LoVo (cell line): ENCODE measurements at regions not wholly inside any gene's neighbourhood (a gene's known extent, or its start where the extent isn't known, plus 50 kb on each side); places are given as distances from the start of the nearest gene placed in this dataset.

Source experiments
- DNase-seq: peaks from one replicate; pipeline ENCODE4 v3.0.0-alpha.2; 2016; ENCODE audit warnings: low spot score

- DNase-seq = no peak
These were observed 69.1 kb downstream of the OTP start for GRCh38 chr5:77569409-77569808.

DNA sequence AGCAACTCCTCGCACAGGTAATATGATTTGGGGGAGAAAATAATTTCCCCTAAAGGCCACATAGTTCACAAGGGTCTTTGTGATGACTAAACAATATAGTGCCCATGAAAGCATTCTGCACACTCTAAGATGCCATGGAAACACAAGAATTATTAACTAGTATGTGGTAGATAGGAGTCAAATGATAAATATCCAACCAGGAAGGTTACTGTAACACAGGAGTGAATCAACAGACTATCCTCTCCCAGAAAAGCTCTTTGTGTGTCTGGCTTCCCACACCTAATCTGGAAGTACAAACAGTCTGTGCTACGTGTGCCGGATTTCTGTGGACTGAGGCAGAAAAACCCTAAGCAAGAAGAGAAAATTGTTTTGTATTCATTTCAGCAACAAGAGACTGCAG lies 70.0 kb downstream of the OTP start:
- DNase-seq = no peak

DNA sequence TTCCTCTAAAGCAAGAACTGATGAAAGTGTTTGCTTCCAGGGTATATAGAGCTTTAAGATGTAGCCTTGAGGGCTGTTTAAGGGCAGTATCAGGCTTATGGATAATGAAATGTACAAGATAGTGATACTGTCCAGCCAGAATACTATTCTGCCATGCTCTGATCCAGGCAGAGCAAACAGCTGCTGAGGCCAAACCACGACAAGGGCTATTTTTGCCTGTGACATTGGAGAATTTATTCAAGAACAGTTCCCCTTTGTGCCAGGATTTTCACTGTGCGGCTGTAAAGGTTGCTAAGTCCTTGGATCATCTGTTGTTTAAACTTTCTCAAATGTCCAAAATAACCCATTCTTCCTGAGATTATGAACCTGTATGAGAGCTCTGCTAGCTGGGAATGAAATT lies 70.4 kb downstream of the OTP start:
- no peak for DNase-seq

- DNase-seq = no peak
These were observed 71.4 kb upstream of the WDR41 start for GRCh38 chr5:77563475-77563874.

DNA sequence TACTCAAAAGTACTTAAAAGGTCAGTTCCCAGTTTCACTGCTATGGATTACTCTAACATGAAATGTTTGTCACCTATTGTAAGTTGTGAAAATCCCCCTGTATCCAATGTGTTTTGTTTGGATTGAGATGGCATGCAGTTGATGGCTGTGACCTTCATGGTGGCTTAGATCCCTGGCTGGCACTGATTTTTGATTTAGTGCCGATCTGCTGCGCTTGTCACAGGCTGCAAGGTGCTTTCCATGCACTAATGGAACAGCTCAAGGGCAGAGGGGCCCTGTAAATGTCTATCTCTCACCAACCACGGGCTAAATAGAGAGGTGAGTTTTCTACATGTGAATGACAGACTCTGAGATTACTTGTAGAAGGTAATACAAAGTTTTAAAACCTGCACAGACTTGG lies 69.8 kb upstream of the WDR41 start:
- DNase-seq = no peak

DNA sequence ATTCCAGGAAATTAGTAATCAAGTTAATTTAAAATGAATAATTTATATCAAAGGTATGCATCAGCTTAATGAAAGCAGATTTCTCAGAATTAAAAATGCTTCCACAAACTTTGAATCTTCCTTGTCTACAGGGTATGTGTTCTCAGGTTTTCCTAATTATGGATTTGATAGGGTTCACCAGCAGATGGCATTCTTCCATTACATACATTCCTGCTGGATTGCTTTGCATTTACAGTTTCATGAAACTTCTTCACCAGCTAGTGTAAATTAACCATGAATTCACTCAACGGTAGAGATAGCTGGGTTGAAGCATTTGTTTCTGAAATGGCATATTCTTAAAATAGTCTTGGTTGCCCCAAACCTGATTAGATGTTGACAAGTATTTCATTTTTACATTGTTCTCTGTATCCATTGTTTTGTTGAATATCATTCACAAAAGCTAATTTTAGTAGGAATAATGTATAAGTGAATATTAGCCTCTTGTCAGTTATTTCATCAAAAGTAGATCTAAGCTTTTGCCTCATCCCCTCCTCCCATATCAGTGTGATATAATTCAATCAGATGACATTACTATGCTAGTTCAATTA lies 68.7 kb upstream of the WDR41 start:
- DNase-seq = peak; percentile 58

- no peak for DNase-seq
These were observed 66.2 kb upstream of the WDR41 start for GRCh38 chr5:77558266-77558665.

GRCh38 chr5:77550406-77550805 lies 58.3 kb upstream of the WDR41 start:
- no peak for DNase-seq

GRCh38 chr5:77545285-77545684 lies 53.2 kb upstream of the WDR41 start:
- DNase-seq = no peak
